HL-60 (cell line): ENCODE measurements at regions not wholly inside any gene's neighbourhood (a gene's known extent, or its start where the extent isn't known, plus 50 kb on each side); places are given as distances from the start of the nearest gene placed in this dataset.

ENCODE experiments used
- DNase-seq, 2 experiments: peaks; one replicate each; pipeline ENCODE4 v3.0.0-alpha.2; 2010 to 2020; ENCODE audit warnings: low read depth in 1 of 2, low spot score in 1 of 2
- H3K27ac ChIP-seq: fragments of 250-450 bp; sonication (Bioruptor Pico); replicated peaks from 2 replicates; pipeline ENCODE4 v1.5.1; 2020; ENCODE audit warnings: mild to moderate bottlenecking, moderate library complexity
- H3K27me3 ChIP-seq: fragments of 250-450 bp; sonication (Bioruptor Pico); 2 replicates; pipeline ENCODE4 v1.5.1; 2021; ENCODE audit warnings: mild to moderate bottlenecking, moderate library complexity; ENCODE audit not compliant: insufficient read depth, poor library complexity, severe bottlenecking
- H3K4me3 ChIP-seq: replicated peaks from 2 replicates; pipeline ENCODE4 v1.5.1; 2011; ENCODE audit warnings: mild to moderate bottlenecking, control low read depth, low read length; ENCODE audit not compliant: insufficient read depth
- GABPA ChIP-seq: IDR thresholded peaks from 2 replicates; pipeline ENCODE4 v1.6.1; 2012; ENCODE audit warnings: low read depth
- POLR2AphosphoS5 ChIP-seq: IDR thresholded peaks from 2 replicates; pipeline ENCODE4 v1.6.1; 2012; ENCODE audit warnings: low read depth
- SPI1 ChIP-seq: IDR thresholded peaks from 2 replicates; pipeline ENCODE4 v1.6.1; 2012; ENCODE audit warnings: low read depth, mild to moderate bottlenecking, borderline replicate concordance
- TF ChIP-seq, protein P1 (sequence below): IDR thresholded peaks from 2 replicates; pipeline ENCODE4 v1.6.1; 2012; ENCODE audit warnings: low read depth; ENCODE audit not compliant: insufficient replicate concordance
- TF ChIP-seq, protein P2 (sequence below): IDR thresholded peaks from one replicate; pipeline ENCODE4 v1.5.1; 2011; ENCODE audit warnings: low read length, control low read depth, inconsistent platforms; ENCODE audit not compliant: insufficient read depth

DNA sequence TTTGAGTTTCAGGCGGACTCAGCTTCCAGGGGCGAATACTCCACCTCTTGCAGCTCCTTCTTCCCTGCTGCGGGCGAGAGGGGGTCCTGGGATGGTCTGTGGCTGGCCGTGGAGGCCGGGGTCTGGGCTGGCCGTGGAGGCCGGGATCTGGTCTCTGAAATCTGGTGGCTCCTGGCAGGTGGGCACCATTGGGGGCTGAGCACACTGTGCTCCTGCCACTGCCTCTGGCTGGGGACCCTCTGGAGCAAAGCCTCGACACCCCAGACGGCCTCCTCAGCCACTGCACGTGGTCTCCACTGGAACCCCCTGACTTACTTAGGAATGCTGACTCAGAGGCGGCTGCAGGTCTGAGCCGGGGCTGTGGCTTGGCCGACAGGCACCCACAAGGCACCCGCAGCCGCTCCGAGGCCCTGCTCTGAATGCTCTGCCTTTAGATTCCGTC lies 100.1 kb upstream of the ALKAL2 start:
- Histone ChIP-seq H3K27me3 (no peaks in the 10 kb centered on the region), H3K27ac (no peak overlapping the region), H3K4me3 (no peak overlapping the region)
- DNase-seq, result no peak
- TF ChIP-seq, protein P1, sequence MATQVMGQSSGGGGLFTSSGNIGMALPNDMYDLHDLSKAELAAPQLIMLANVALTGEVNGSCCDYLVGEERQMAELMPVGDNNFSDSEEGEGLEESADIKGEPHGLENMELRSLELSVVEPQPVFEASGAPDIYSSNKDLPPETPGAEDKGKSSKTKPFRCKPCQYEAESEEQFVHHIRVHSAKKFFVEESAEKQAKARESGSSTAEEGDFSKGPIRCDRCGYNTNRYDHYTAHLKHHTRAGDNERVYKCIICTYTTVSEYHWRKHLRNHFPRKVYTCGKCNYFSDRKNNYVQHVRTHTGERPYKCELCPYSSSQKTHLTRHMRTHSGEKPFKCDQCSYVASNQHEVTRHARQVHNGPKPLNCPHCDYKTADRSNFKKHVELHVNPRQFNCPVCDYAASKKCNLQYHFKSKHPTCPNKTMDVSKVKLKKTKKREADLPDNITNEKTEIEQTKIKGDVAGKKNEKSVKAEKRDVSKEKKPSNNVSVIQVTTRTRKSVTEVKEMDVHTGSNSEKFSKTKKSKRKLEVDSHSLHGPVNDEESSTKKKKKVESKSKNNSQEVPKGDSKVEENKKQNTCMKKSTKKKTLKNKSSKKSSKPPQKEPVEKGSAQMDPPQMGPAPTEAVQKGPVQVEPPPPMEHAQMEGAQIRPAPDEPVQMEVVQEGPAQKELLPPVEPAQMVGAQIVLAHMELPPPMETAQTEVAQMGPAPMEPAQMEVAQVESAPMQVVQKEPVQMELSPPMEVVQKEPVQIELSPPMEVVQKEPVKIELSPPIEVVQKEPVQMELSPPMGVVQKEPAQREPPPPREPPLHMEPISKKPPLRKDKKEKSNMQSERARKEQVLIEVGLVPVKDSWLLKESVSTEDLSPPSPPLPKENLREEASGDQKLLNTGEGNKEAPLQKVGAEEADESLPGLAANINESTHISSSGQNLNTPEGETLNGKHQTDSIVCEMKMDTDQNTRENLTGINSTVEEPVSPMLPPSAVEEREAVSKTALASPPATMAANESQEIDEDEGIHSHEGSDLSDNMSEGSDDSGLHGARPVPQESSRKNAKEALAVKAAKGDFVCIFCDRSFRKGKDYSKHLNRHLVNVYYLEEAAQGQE, result no peak
- TF ChIP-seq, protein P2, sequence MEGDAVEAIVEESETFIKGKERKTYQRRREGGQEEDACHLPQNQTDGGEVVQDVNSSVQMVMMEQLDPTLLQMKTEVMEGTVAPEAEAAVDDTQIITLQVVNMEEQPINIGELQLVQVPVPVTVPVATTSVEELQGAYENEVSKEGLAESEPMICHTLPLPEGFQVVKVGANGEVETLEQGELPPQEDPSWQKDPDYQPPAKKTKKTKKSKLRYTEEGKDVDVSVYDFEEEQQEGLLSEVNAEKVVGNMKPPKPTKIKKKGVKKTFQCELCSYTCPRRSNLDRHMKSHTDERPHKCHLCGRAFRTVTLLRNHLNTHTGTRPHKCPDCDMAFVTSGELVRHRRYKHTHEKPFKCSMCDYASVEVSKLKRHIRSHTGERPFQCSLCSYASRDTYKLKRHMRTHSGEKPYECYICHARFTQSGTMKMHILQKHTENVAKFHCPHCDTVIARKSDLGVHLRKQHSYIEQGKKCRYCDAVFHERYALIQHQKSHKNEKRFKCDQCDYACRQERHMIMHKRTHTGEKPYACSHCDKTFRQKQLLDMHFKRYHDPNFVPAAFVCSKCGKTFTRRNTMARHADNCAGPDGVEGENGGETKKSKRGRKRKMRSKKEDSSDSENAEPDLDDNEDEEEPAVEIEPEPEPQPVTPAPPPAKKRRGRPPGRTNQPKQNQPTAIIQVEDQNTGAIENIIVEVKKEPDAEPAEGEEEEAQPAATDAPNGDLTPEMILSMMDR, result no peak
- TF ChIP-seq GABPA, result no peak
- TF ChIP-seq POLR2AphosphoS5, result no peak
- no peak for TF ChIP-seq SPI1

DNA sequence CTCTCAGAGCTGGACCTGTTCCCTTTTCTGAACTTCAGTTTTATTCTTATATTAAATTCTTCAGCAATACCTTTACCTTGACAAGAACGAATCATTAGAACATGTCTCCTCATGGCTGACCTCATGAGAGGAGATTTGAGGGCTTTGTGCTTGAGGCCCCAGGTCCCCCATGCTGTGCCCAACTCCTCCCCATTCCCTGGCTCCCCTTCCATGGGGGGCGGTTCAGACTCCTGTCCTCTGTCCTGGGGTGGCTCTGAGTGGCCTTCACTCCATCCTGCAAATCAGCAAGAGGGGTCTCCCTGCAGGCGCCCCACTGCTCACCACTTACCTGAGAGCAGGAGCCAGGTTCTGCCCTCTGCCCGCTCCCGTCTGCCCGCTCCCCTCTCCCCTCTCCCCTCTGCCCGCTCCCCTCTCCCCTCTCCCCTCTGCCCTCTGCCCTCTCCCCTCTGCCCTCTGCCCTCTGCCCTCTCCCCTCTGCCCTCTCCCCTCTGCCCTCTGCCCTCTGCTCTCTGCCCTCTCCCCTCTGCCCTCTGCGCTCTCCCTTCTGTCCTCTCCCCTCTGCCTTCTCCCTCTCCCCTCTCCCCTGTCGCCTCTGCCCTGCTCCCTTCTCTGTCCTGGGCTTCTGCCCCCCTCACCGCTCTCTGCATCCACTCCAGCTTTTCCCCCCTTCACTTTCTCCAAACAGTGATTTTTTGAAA lies 98.7 kb upstream of the ALKAL2 start:
- Histone ChIP-seq H3K4me3 (no peak overlapping the region), H3K27ac (no peak overlapping the region), H3K27me3 (no peaks in the 10 kb centered on the region)
- no peak for DNase-seq
- TF ChIP-seq GABPA (no peak), POLR2AphosphoS5 (no peak), SPI1 (no peak)
- TF ChIP-seq, protein P2, result no peak
- TF ChIP-seq, protein P1, result no peak

DNA sequence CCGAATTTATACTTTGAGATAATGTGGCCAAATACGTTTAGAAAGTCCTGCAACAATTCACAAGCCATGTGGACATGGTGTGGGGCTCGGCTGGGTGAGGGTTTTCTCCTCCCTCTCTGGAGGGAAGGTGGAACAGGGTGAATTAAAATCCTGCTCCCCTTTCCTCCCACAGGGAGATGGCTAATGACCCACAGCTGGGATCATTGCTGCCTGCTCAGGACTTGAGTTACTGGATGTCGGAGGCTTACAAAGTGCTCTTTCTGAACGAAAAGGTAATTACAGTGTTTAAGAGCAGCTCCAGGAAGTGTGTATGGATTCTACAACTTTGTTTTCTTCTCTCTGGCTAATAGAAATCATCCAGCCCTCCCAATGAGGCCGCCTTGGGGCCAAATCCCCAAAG lies 97.9 kb upstream of the ALKAL2 start:
- DNase-seq, result no peak
- H3K27ac ChIP-seq, result no peak overlapping the region
- no peak for TF ChIP-seq SPI1
- TF ChIP-seq, protein P2, result no peak
- TF ChIP-seq, protein P1, result no peak
- TF ChIP-seq POLR2AphosphoS5, result no peak
- TF ChIP-seq GABPA, result no peak
- no peaks in the 10 kb centered on the region for H3K27me3 ChIP-seq
- no peak overlapping the region for H3K4me3 ChIP-seq
